Activated T-cell treated with anti-CD3 and anti-CD28 coated beads for 48 hours (primary cell): ENCODE measurements at regions not wholly inside any gene's neighbourhood (a gene's known extent, or its start where the extent isn't known, plus 50 kb on each side); places are given as distances from the start of the nearest gene placed in this dataset.
A peak's percentile ranks its signal among the peaks of the same experiment; 100 is the strongest.

Experiments used
- DNase-seq: peaks from one replicate; pipeline ENCODE4 v3.0.0-alpha.2; 2020; ENCODE audit warnings: low read depth

GRCh38 chr6:44012078-44012493, 115.2 kb downstream of the MRPL14 start:
- DNase-seq: no peak

GRCh38 chr6:44011350-44011920, 115.8 kb downstream of the MRPL14 start:
- no peak for DNase-seq

GRCh38 chr6:44010411-44011349, 116.6 kb downstream of the MRPL14 start:
- DNase-seq: no peak

- DNase-seq: no peak
These were observed 117.6 kb downstream of the MRPL14 start for GRCh38 chr6:44009425-44010321.

GRCh38 chr6:44008821-44009370, 118.4 kb downstream of the MRPL14 start:
- DNase-seq: no peak

- no peak for DNase-seq
These were observed 119.2 kb downstream of the MRPL14 start for GRCh38 chr6:44007818-44008621.

- no peak for DNase-seq
These were observed 120.4 kb downstream of the MRPL14 start for GRCh38 chr6:44006872-44007303.

GRCh38 chr6:44006123-44006871, 121.0 kb downstream of the MRPL14 start:
- no peak for DNase-seq

GRCh38 chr6:44005507-44005903, 121.7 kb downstream of the MRPL14 start:
- no peak for DNase-seq

GRCh38 chr6:44004625-44005506, 122.4 kb downstream of the MRPL14 start:
- DNase-seq: no peak

GRCh38 chr6:44004136-44004535, 123.1 kb downstream of the MRPL14 start:
- DNase-seq: no peak

GRCh38 chr6:44003345-44004061, 123.7 kb downstream of the MRPL14 start:
- DNase-seq: peak; percentile 6

GRCh38 chr6:44002593-44003344, 124.5 kb downstream of the MRPL14 start:
- DNase-seq: peak; percentile 70

GRCh38 chr6:44002067-44002592, 125.1 kb downstream of the MRPL14 start:
- DNase-seq: no peak

- DNase-seq: peak; percentile 12
These were observed 125.8 kb downstream of the MRPL14 start for GRCh38 chr6:44001318-44002066.

- DNase-seq: peak; percentile 36
These were observed 126.9 kb downstream of the MRPL14 start for GRCh38 chr6:44000164-44000842.
